ENCODE measurements at regions not wholly inside any gene's neighbourhood (a gene's known extent, or its start where the extent isn't known, plus 50 kb on each side); places are given as distances from the start of the nearest gene placed in this dataset.
A peak's percentile ranks its signal among the peaks of the same experiment; 100 is the strongest.

- H3K4me3 ChIP-seq (ENCODE audit: low read depth, low read length), result no peak overlapping the region
- FAIRE-seq (no peak), DNase-seq (ENCODE audit: low read depth) (no peak)
- no peak for TF ChIP-seq CTCF (IDR thresholded peaks at IDR 0.05; ENCODE audit: insufficient read depth, low read length, severe bottlenecking)
- no peaks in the 10 kb centered on the region for H3K36me3 ChIP-seq (ENCODE audit: control insufficient read depth, insufficient read depth, low read length)
- H3K27me3 ChIP-seq (ENCODE audit: control insufficient read depth, insufficient read depth, low read length), result no peaks in the 10 kb centered on the region
Measured at GRCh38 chr5:106956187-106956586, 714.5 kb downstream of the EFNA5 start.

- Histone ChIP-seq H3K27me3 (ENCODE audit: control insufficient read depth, insufficient read depth, low read length) (no peaks in the 10 kb centered on the region), H3K4me3 (ENCODE audit: low read depth, low read length) (no peak overlapping the region), H3K36me3 (ENCODE audit: control insufficient read depth, insufficient read depth, low read length) (no peaks in the 10 kb centered on the region)
- FAIRE-seq, result no peak
- DNase-seq (ENCODE audit: low read depth), result peak; percentile 65
- no peak for TF ChIP-seq CTCF (IDR thresholded peaks at IDR 0.05; ENCODE audit: insufficient read depth, low read length, severe bottlenecking)
Measured at GRCh38 chr5:106940986-106941385, 729.8 kb downstream of the EFNA5 start.

- FAIRE-seq (no peak), DNase-seq (ENCODE audit: low read depth) (no peak)
- Histone ChIP-seq H3K4me3 (ENCODE audit: low read depth, low read length) (no peak overlapping the region), H3K36me3 (ENCODE audit: control insufficient read depth, insufficient read depth, low read length) (no peaks in the 10 kb centered on the region), H3K27me3 (ENCODE audit: control insufficient read depth, insufficient read depth, low read length) (no peaks in the 10 kb centered on the region)
- no peak for TF ChIP-seq CTCF (IDR thresholded peaks at IDR 0.05; ENCODE audit: insufficient read depth, low read length, severe bottlenecking)
Measured at GRCh38 chr5:106940301-106940846, 730.4 kb downstream of the EFNA5 start.

- DNase-seq (ENCODE audit: low read depth) (no peak), FAIRE-seq (no peak)
- no peaks in the 10 kb centered on the region for H3K27me3 ChIP-seq (ENCODE audit: control insufficient read depth, insufficient read depth, low read length)
- no peak for TF ChIP-seq CTCF (IDR thresholded peaks at IDR 0.05; ENCODE audit: insufficient read depth, low read length, severe bottlenecking)
- H3K36me3 ChIP-seq (ENCODE audit: control insufficient read depth, insufficient read depth, low read length), result no peaks in the 10 kb centered on the region
- H3K4me3 ChIP-seq (ENCODE audit: low read depth, low read length), result no peak overlapping the region
Measured at GRCh38 chr5:106923409-106923808, 747.3 kb downstream of the EFNA5 start.

- no peak for FAIRE-seq
- H3K27me3 ChIP-seq (ENCODE audit: control insufficient read depth, insufficient read depth, low read length), result no peaks in the 10 kb centered on the region
Measured at GRCh38 chr5:106921567-106921966, 749.2 kb downstream of the EFNA5 start.

More at GRCh38 chr5:106921567-106921966, 749.2 kb downstream of the EFNA5 start:
- no peak for TF ChIP-seq CTCF (IDR thresholded peaks at IDR 0.05; ENCODE audit: insufficient read depth, low read length, severe bottlenecking)
- no peaks in the 10 kb centered on the region for H3K36me3 ChIP-seq (ENCODE audit: control insufficient read depth, insufficient read depth, low read length)
- no peak for DNase-seq (ENCODE audit: low read depth)
- H3K4me3 ChIP-seq (ENCODE audit: low read depth, low read length), result no peak overlapping the region
